HEK293 (cell line): ENCODE measurements at regions not wholly inside any gene's neighbourhood (a gene's known extent, or its start where the extent isn't known, plus 50 kb on each side); places are given as distances from the start of the nearest gene placed in this dataset.

Source experiments
- BCL11A ChIP-seq: fragments of 450-650 bp; formaldehyde crosslinking; IDR thresholded peaks from 2 replicates; pipeline ENCODE4 v1.5.1; 2016; ENCODE audit warnings: low read depth, missing biosample characterization, missing genetic modification characterization
- BCL6B ChIP-seq: fragments of 450-650 bp; formaldehyde crosslinking; IDR thresholded peaks from 2 replicates; pipeline ENCODE4 v1.5.1; 2017; ENCODE audit warnings: missing biosample characterization, missing genetic modification characterization
- HOXC10 ChIP-seq: sonication (generic); formaldehyde crosslinking; IDR thresholded peaks from 2 replicates; pipeline ENCODE4 v1.8.1; 2023; ENCODE audit warnings: mild to moderate bottlenecking, missing genetic modification reagents
- INSM2 ChIP-seq: fragments of 450-650 bp; formaldehyde crosslinking; IDR thresholded peaks from 2 replicates; pipeline ENCODE4 v1.5.1; 2016; ENCODE audit warnings: missing biosample characterization, missing genetic modification characterization
- MYNN ChIP-seq: fragments of 450-650 bp; formaldehyde crosslinking; IDR thresholded peaks from 2 replicates; pipeline ENCODE4 v1.5.1; 2016; ENCODE audit warnings: missing biosample characterization, missing genetic modification characterization, borderline replicate concordance
- OVOL3 ChIP-seq: fragments of 450-650 bp; formaldehyde crosslinking; IDR thresholded peaks from 2 replicates; pipeline ENCODE4 v1.5.1; 2016; ENCODE audit warnings: missing biosample characterization, missing genetic modification characterization
- PATZ1 ChIP-seq: fragments of 450-650 bp; formaldehyde crosslinking; IDR thresholded peaks from 2 replicates; pipeline ENCODE4 v1.5.1; 2016; ENCODE audit warnings: missing biosample characterization, missing genetic modification characterization
- SP2 ChIP-seq: fragments of 450-650 bp; formaldehyde crosslinking; IDR thresholded peaks from 2 replicates; pipeline ENCODE4 v1.5.1; 2016; ENCODE audit warnings: missing biosample characterization, missing genetic modification characterization
- SP3 ChIP-seq: fragments of 450-650 bp; formaldehyde crosslinking; IDR thresholded peaks from 2 replicates; pipeline ENCODE4 v1.5.1; 2016; ENCODE audit warnings: missing biosample characterization, missing genetic modification characterization
- YY1 ChIP-seq: fragments of 450-650 bp; formaldehyde crosslinking; IDR thresholded peaks from 2 replicates; pipeline ENCODE4 v1.5.1; 2018; ENCODE audit warnings: missing biosample characterization, missing genetic modification characterization
- ZBTB6 ChIP-seq: fragments of 450-650 bp; formaldehyde crosslinking; IDR thresholded peaks from 2 replicates; pipeline ENCODE4 v1.5.1; 2017; ENCODE audit warnings: missing biosample characterization, missing genetic modification characterization
- ZBTB8A ChIP-seq: fragments of 450-650 bp; formaldehyde crosslinking; IDR thresholded peaks from 2 replicates; pipeline ENCODE4 v1.5.1; 2016; ENCODE audit warnings: missing biosample characterization, missing genetic modification characterization
- ZFP37 ChIP-seq: fragments of 450-650 bp; formaldehyde crosslinking; IDR thresholded peaks from 2 replicates; pipeline ENCODE4 v1.5.1; 2016; ENCODE audit warnings: missing biosample characterization, missing genetic modification characterization
- ZNF19 ChIP-seq: fragments of 450-650 bp; formaldehyde crosslinking; IDR thresholded peaks from 2 replicates; pipeline ENCODE4; 2016; ENCODE audit warnings: missing biosample characterization, missing genetic modification characterization, low read depth
- ZNF202 ChIP-seq: fragments of 450-650 bp; formaldehyde crosslinking; IDR thresholded peaks from 2 replicates; pipeline ENCODE4 v1.5.1; 2016; ENCODE audit warnings: missing biosample characterization, missing genetic modification characterization, borderline replicate concordance
- ZNF391 ChIP-seq: fragments of 450-650 bp; formaldehyde crosslinking; IDR thresholded peaks from 2 replicates; pipeline ENCODE4 v1.5.1; 2016; ENCODE audit warnings: low read depth, missing biosample characterization, missing genetic modification characterization, borderline replicate concordance
- ZNF398 ChIP-seq: fragments of 450-650 bp; formaldehyde crosslinking; IDR thresholded peaks from 2 replicates; pipeline ENCODE4 v1.5.1; 2017; ENCODE audit warnings: missing biosample characterization, missing genetic modification characterization
- ZNF416 ChIP-seq: fragments of 450-650 bp; formaldehyde crosslinking; IDR thresholded peaks from 2 replicates; pipeline ENCODE4 v1.5.1; 2016; ENCODE audit warnings: missing biosample characterization, missing genetic modification characterization
- ZNF518A ChIP-seq: fragments of 450-650 bp; formaldehyde crosslinking; conservative IDR thresholded peaks from 2 replicates; pipeline ENCODE4 v1.5.1; 2016; ENCODE audit warnings: low read depth, missing biosample characterization, missing genetic modification characterization
- ZNF558 ChIP-seq: fragments of 450-650 bp; formaldehyde crosslinking; IDR thresholded peaks from 2 replicates; pipeline ENCODE4 v1.5.1; 2016; ENCODE audit warnings: missing biosample characterization, missing genetic modification characterization
- ZNF610 ChIP-seq: fragments of 450-650 bp; formaldehyde crosslinking; IDR thresholded peaks from 2 replicates; pipeline ENCODE4 v1.5.1; 2016; ENCODE audit warnings: missing biosample characterization, missing genetic modification characterization, borderline replicate concordance
- ZNF654 ChIP-seq: fragments of 450-650 bp; formaldehyde crosslinking; IDR thresholded peaks from 2 replicates; pipeline ENCODE4 v1.5.1; 2016; ENCODE audit warnings: low read depth, missing biosample characterization, missing genetic modification characterization
- ZNF660 ChIP-seq: fragments of 450-650 bp; IDR thresholded peaks from 2 replicates; pipeline ENCODE4 v1.5.1; 2018; ENCODE audit warnings: missing biosample characterization, mild to moderate bottlenecking, missing genetic modification characterization
- ZNF701 ChIP-seq: fragments of 450-650 bp; formaldehyde crosslinking; IDR thresholded peaks from 2 replicates; pipeline ENCODE4 v1.5.1; 2016; ENCODE audit warnings: missing biosample characterization, missing genetic modification characterization
- ZNF707 ChIP-seq: fragments of 450-650 bp; formaldehyde crosslinking; IDR thresholded peaks from 2 replicates; pipeline ENCODE4 v1.5.1; 2016; ENCODE audit warnings: missing biosample characterization, missing genetic modification characterization
- ZNF837 ChIP-seq: fragments of 450-650 bp; formaldehyde crosslinking; IDR thresholded peaks from 2 replicates; pipeline ENCODE4 v1.5.1; 2016; ENCODE audit warnings: missing biosample characterization, missing genetic modification characterization

GRCh38 chr17:71632328-71632727 is 488.5 kb upstream of the SOX9 start (continued):
- peak; percentile 88 for TF ChIP-seq OVOL3 (tag by site-specific recombination)
- peak; percentile 65; the same call in 1 of the 2 replicates for TF ChIP-seq ZNF391 (tag by site-specific recombination)
- no peak for TF ChIP-seq ZNF416 (tag by site-specific recombination)
- TF ChIP-seq MYNN (tag by site-specific recombination), result no peak
- peak; percentile 80; the same call in 1 of the 2 replicates for TF ChIP-seq ZNF558 (tag by site-specific recombination)
- TF ChIP-seq ZNF19, result no peak
- TF ChIP-seq ZNF660 (tag by site-specific recombination), result peak; percentile 78
- peak; percentile 91 for TF ChIP-seq BCL11A (tag by site-specific recombination)
- peak; percentile 100 for TF ChIP-seq BCL6B (tag by site-specific recombination)
- no peak for TF ChIP-seq ZNF837
- peak; percentile 55; the same call in 1 of the 2 replicates for TF ChIP-seq ZFP37
- 0 out of 2 replicates have a peak, but pooled peaks have one; percentile 41 for TF ChIP-seq PATZ1 (tag by site-specific recombination)
- TF ChIP-seq SP3 (tag by site-specific recombination), result peak; percentile 41
- no peak for TF ChIP-seq ZNF202 (tag by site-specific recombination)
- no peak for TF ChIP-seq ZNF610
- TF ChIP-seq INSM2 (tag by site-specific recombination), result peak; percentile 86
- TF ChIP-seq SP2 (tag by site-specific recombination), result peak; percentile 36
- TF ChIP-seq ZBTB6 (tag by site-specific recombination), result peak; percentile 53; the same call in 1 of the 2 replicates
- 0 out of 2 replicates have a peak, but pooled peaks have one; percentile 45 for TF ChIP-seq ZBTB8A (tag by site-specific recombination)
- no peak for TF ChIP-seq HOXC10 (CRISPR knock-in tag)
- TF ChIP-seq ZNF701, result no peak
- peak; percentile 31; the same call in 1 of the 2 replicates for TF ChIP-seq ZNF518A (tag by site-specific recombination)
- peak; percentile 75 for TF ChIP-seq ZNF398 (tag by site-specific recombination)
- TF ChIP-seq YY1, result peak; percentile 42; the same call in 1 of the 2 replicates
- TF ChIP-seq ZNF654 (tag by site-specific recombination), result peak; percentile 20; the same call in 1 of the 2 replicates
- no peak for TF ChIP-seq ZNF707 (tag by site-specific recombination)
